PFSK-1 (cell line): ENCODE measurements at regions not wholly inside any gene's neighbourhood (a gene's known extent, or its start where the extent isn't known, plus 50 kb on each side); places are given as distances from the start of the nearest gene placed in this dataset.

Experiments used
- POLR2AphosphoS5 ChIP-seq: IDR thresholded peaks from 2 replicates; pipeline ENCODE4 v1.6.1; 2012; ENCODE audit warnings: low read depth, mild to moderate bottlenecking, control low read depth, low read length, moderate library complexity
- REST ChIP-seq, 2 experiments: IDR thresholded peaks; 2 replicates each; pipeline versions ENCODE4 v1.6.1 to v1.8.0; 2011 to 2012; ENCODE audit warnings: low read depth in 2 of 2, low read length in 2 of 2, control low read depth in 1 of 2, inconsistent platforms in 1 of 2, mild to moderate bottlenecking in 1 of 2, moderate library complexity in 1 of 2; ENCODE audit not compliant: insufficient read depth in 1 of 2
- SIN3A ChIP-seq: IDR thresholded peaks from 2 replicates; pipeline ENCODE4 v1.6.1; 2012; ENCODE audit warnings: mild to moderate bottlenecking, low read length, moderate library complexity, borderline replicate concordance; ENCODE audit not compliant: insufficient read depth

GRCh38 chr6:140174524-140174923 lies 800.1 kb upstream of the CITED2 start:
- TF ChIP-seq REST (IDR thresholded peaks at IDR 0.05; ENCODE audit: insufficient read depth in 1 of 2, low read depth in 2 of 2, low read length in 2 of 2) (no peak), POLR2AphosphoS5 (no peak), SIN3A (no peak)
